Astrocyte (in vitro differentiated cells and primary cell): ENCODE measurements at regions not wholly inside any gene's neighbourhood (a gene's known extent, or its start where the extent isn't known, plus 50 kb on each side); places are given as distances from the start of the nearest gene placed in this dataset.

ENCODE experiments used
- DNase-seq: peaks from one replicate; pipeline ENCODE4 v3.0.0-alpha.2; 2010; ENCODE audit warnings: low read depth
- FAIRE-seq: peaks from 2 replicates; lab custom pipeline; 2011; peaks lifted over from hg19 to GRCh38; lab: Jason Lieb, UNC
- H2AFZ ChIP-seq: 2 replicates; pipeline ENCODE4 v1.6.0; 2012; ENCODE audit warnings: low read depth, low read length, inconsistent platforms
- H3K27ac ChIP-seq: 2 replicates; pipeline ENCODE4 v1.5.1; 2011; ENCODE audit warnings: low read depth, low read length, inconsistent platforms
- H3K27me3 ChIP-seq: 2 replicates; pipeline ENCODE4 v1.6.0; 2011; ENCODE audit warnings: low read length, inconsistent platforms; ENCODE audit not compliant: insufficient read depth
- H3K36me3 ChIP-seq: 2 replicates; pipeline ENCODE4 v1.5.1; 2011; ENCODE audit warnings: low read length, inconsistent platforms; ENCODE audit not compliant: insufficient read depth
- H3K4me1 ChIP-seq: 2 replicates; pipeline ENCODE4 v1.5.1; 2011; ENCODE audit warnings: low read length, inconsistent platforms; ENCODE audit not compliant: insufficient read depth
- H3K4me2 ChIP-seq: 2 replicates; pipeline ENCODE4 v1.6.0; 2012; ENCODE audit warnings: low read length, inconsistent platforms
- H3K4me3 ChIP-seq: 2 replicates; pipeline ENCODE4 v1.5.1; 2011; ENCODE audit warnings: low read depth, mild to moderate bottlenecking, low read length, inconsistent platforms; ENCODE audit not compliant: insufficient read depth
- H3K79me2 ChIP-seq: 2 replicates; pipeline ENCODE4 v1.6.0; 2012; ENCODE audit warnings: mild to moderate bottlenecking, low read length, inconsistent platforms; ENCODE audit not compliant: insufficient read depth
- H3K9ac ChIP-seq: 2 replicates; pipeline ENCODE4 v1.6.0; 2012; ENCODE audit warnings: mild to moderate bottlenecking, low read length, inconsistent platforms
- H3K9me3 ChIP-seq: 2 replicates; pipeline ENCODE4 v1.5.1; 2012; ENCODE audit warnings: low read depth, mild to moderate bottlenecking, low read length, inconsistent platforms; ENCODE audit not compliant: insufficient read depth
- H4K20me1 ChIP-seq: 2 replicates; pipeline ENCODE4 v1.6.0; 2012; ENCODE audit warnings: low read length, inconsistent platforms; ENCODE audit not compliant: insufficient read depth
- H3K27ac Mint-ChIP-seq: one replicate; pipeline ENCODE4 v1.8.0; 2021; ENCODE audit warnings: mild to moderate bottlenecking, mixed read lengths; ENCODE audit not compliant: unreplicated experiment
- H3K27me3 Mint-ChIP-seq: one replicate; pipeline ENCODE4 v1.8.0; 2021; ENCODE audit warnings: low read depth, mixed read lengths; ENCODE audit not compliant: unreplicated experiment
- H3K36me3 Mint-ChIP-seq: one replicate; pipeline ENCODE4 v1.8.0; 2021; ENCODE audit warnings: low read depth, mixed read lengths; ENCODE audit not compliant: unreplicated experiment
- H3K4me1 Mint-ChIP-seq: one replicate; pipeline ENCODE4 v1.8.0; 2021; ENCODE audit warnings: low read depth, mixed read lengths; ENCODE audit not compliant: unreplicated experiment
- H3K4me3 Mint-ChIP-seq: one replicate; pipeline ENCODE4 v1.8.0; 2021; ENCODE audit warnings: mild to moderate bottlenecking, moderate library complexity, mixed read lengths; ENCODE audit not compliant: unreplicated experiment
- H3K9me3 Mint-ChIP-seq: one replicate; pipeline ENCODE4 v1.8.0; 2021; ENCODE audit warnings: mild to moderate bottlenecking, mixed read lengths; ENCODE audit not compliant: unreplicated experiment
- EZH2 ChIP-seq: IDR thresholded peaks from 2 replicates; pipeline ENCODE4 v1.6.1; 2012; ENCODE audit warnings: mild to moderate bottlenecking, low read length, inconsistent platforms; ENCODE audit not compliant: insufficient read depth
- TF ChIP-seq, protein P1 (sequence below): IDR thresholded peaks from 2 replicates; pipeline ENCODE4 v1.5.1; 2011; ENCODE audit warnings: low read depth, mild to moderate bottlenecking, inconsistent platforms, low read length, moderate library complexity; ENCODE audit not compliant: insufficient read depth

DNA sequence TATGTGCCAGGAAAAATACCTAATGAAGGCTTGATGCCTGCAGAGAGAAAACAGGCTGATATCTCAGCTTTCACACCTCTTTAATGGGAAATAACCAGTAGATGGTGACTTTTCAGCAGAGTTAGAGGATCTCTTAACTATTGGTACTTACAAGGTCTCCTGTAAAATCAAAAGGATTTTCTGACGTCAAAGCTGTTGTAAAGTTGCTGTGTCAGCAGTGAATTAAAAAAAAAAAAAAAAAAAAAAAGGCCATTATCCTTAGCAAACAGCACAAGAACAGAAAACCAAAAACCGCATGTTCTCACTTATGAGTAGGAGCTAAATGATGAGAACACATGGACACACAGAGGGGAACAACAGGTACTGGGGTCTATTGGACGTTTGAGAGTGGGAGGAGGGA lies 349.1 kb downstream of the AMY1C start:
- Histone ChIP-seq H3K27ac (no peak overlapping the region), H3K36me3 (no peaks in the 10 kb centered on the region), H2AFZ (no peak overlapping the region), H3K4me3 (no peak overlapping the region), H3K9me3 (no peaks in the 10 kb centered on the region), H3K27me3 (no peaks in the 10 kb centered on the region), H3K4me2 (no peak overlapping the region), H4K20me1 (no peaks in the 10 kb centered on the region), H3K79me2 (no peaks in the 10 kb centered on the region), H3K9ac (no peak overlapping the region), H3K4me1 (no peaks in the 10 kb centered on the region)
- no peaks in the 10 kb centered on the region for H3K4me1 Mint-ChIP-seq
- no peak overlapping the region for H3K27ac Mint-ChIP-seq
- no peak for DNase-seq
- TF ChIP-seq, protein P1, sequence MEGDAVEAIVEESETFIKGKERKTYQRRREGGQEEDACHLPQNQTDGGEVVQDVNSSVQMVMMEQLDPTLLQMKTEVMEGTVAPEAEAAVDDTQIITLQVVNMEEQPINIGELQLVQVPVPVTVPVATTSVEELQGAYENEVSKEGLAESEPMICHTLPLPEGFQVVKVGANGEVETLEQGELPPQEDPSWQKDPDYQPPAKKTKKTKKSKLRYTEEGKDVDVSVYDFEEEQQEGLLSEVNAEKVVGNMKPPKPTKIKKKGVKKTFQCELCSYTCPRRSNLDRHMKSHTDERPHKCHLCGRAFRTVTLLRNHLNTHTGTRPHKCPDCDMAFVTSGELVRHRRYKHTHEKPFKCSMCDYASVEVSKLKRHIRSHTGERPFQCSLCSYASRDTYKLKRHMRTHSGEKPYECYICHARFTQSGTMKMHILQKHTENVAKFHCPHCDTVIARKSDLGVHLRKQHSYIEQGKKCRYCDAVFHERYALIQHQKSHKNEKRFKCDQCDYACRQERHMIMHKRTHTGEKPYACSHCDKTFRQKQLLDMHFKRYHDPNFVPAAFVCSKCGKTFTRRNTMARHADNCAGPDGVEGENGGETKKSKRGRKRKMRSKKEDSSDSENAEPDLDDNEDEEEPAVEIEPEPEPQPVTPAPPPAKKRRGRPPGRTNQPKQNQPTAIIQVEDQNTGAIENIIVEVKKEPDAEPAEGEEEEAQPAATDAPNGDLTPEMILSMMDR = no peak
- no peak for TF ChIP-seq EZH2
- no peak overlapping the region for H3K4me3 Mint-ChIP-seq
- H3K27me3 Mint-ChIP-seq = no peaks in the 10 kb centered on the region
- H3K36me3 Mint-ChIP-seq = no peaks in the 10 kb centered on the region
- no peaks in the 10 kb centered on the region for H3K9me3 Mint-ChIP-seq
- no peak for FAIRE-seq

DNA sequence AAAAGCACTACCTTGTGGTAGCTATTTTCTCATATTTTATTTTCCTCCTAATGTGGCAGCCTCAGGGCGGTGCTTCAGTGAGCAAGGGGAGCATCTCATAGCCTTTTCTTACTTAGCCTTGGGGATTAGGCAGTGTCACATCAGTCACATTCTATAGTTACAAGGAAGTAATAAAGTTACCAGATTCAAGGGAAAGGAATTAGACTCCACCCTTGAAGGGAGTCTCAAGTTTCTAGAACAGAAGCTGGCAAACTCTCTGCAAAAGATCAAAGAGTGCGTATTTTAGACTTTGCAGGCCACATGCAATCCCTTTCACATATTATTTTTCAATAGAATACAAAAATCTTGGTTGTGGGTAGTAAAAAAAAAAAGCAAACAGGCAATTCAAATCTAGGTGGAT lies 350.4 kb downstream of the AMY1C start:
- H3K27ac Mint-ChIP-seq = no peak overlapping the region
- H3K4me1 Mint-ChIP-seq = no peaks in the 10 kb centered on the region
- H3K4me1 ChIP-seq = no peaks in the 10 kb centered on the region
- no peak overlapping the region for H3K4me2 ChIP-seq
- H3K36me3 Mint-ChIP-seq = no peaks in the 10 kb centered on the region
- no peaks in the 10 kb centered on the region for H3K9me3 Mint-ChIP-seq
- no peaks in the 10 kb centered on the region for H3K27me3 Mint-ChIP-seq
- DNase-seq (no peak), FAIRE-seq (no peak)
- H3K9ac ChIP-seq = no peak overlapping the region
- no peaks in the 10 kb centered on the region for H3K36me3 ChIP-seq
- TF ChIP-seq, protein P1 = no peak
- no peak for TF ChIP-seq EZH2
- H3K79me2 ChIP-seq = no peaks in the 10 kb centered on the region
- no peaks in the 10 kb centered on the region for H3K27me3 ChIP-seq
- no peak overlapping the region for H3K4me3 ChIP-seq
- no peak overlapping the region for H2AFZ ChIP-seq
- no peak overlapping the region for H3K27ac ChIP-seq
- no peaks in the 10 kb centered on the region for H4K20me1 ChIP-seq
- no peaks in the 10 kb centered on the region for H3K9me3 ChIP-seq
- H3K4me3 Mint-ChIP-seq = no peak overlapping the region

DNA sequence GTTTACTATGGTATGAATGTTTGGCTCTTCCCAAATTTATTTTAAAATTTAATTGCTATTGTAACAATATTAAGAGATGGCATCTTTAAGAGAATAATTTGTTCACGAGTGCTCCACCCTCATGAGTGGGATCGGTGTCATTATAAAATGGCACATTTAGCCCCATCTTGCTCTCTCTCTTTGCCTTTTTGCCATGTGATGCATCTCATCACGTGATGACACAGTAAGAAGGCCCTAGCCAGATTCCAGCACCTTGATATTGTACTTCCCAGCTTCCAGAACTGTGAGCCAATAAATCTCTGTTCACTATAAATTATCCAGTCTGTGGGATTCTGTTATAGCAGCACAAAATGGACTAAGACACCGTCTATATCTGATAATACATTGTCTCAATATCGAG lies 355.8 kb downstream of the AMY1C start:
- Histone ChIP-seq H2AFZ (no peak overlapping the region), H4K20me1 (no peaks in the 10 kb centered on the region), H3K36me3 (no peaks in the 10 kb centered on the region), H3K4me2 (no peak overlapping the region), H3K79me2 (no peaks in the 10 kb centered on the region), H3K9me3 (no peaks in the 10 kb centered on the region), H3K27ac (no peak overlapping the region), H3K27me3 (no peaks in the 10 kb centered on the region), H3K4me1 (no peaks in the 10 kb centered on the region), H3K4me3 (no peak overlapping the region), H3K9ac (no peak overlapping the region)
- H3K36me3 Mint-ChIP-seq = no peaks in the 10 kb centered on the region
- H3K27me3 Mint-ChIP-seq = no peaks in the 10 kb centered on the region
- no peak overlapping the region for H3K27ac Mint-ChIP-seq
- TF ChIP-seq, protein P1 = no peak
- no peak for TF ChIP-seq EZH2
- no peaks in the 10 kb centered on the region for H3K9me3 Mint-ChIP-seq
- FAIRE-seq (no peak), DNase-seq (no peak)
- no peak overlapping the region for H3K4me3 Mint-ChIP-seq
- H3K4me1 Mint-ChIP-seq = no peaks in the 10 kb centered on the region
